ENCODE measurements at regions not wholly inside any gene's neighbourhood (a gene's known extent, or its start where the extent isn't known, plus 50 kb on each side); places are given as distances from the start of the nearest gene placed in this dataset.

- H3K9me3 ChIP-seq = no peaks in the 10 kb centered on the region
- H3K27ac ChIP-seq = no peak overlapping the region
- no peaks in the 10 kb centered on the region for H3K4me1 ChIP-seq
- no peaks in the 10 kb centered on the region for H3K36me3 ChIP-seq
- no peak for TF ChIP-seq CTCF (IDR thresholded peaks at IDR 0.05)
- no peak for TF ChIP-seq POLR2A (IDR thresholded peaks at IDR 0.05)
- no peaks in the 10 kb centered on the region for H3K27me3 ChIP-seq
- WGBS, 2 donors = 33 to 50% methylated on average over 1 of the region's 1 CpG
- DNase-seq = no peak
- intact Hi-C loops (cut with DNase I) = no loop called here
- no peak overlapping the region for H3K4me3 ChIP-seq
Observed at GRCh38 chr2:41123341-41123740, 671.5 kb upstream of the SLC8A1 start.

- intact Hi-C loops (cut with DNase I) = no loop called here
- no peaks in the 10 kb centered on the region for H3K9me3 ChIP-seq
- H3K27me3 ChIP-seq = no peaks in the 10 kb centered on the region
- no peak for DNase-seq
- H3K4me3 ChIP-seq = no peak overlapping the region
- H3K4me1 ChIP-seq = no peaks in the 10 kb centered on the region
- no peak overlapping the region for H3K27ac ChIP-seq
- H3K36me3 ChIP-seq = no peaks in the 10 kb centered on the region
- 53 to 66% methylated on average over 3 of the region's 3 CpGs for WGBS, 2 donors
- TF ChIP-seq CTCF (IDR thresholded peaks at IDR 0.05) (no peak), POLR2A (IDR thresholded peaks at IDR 0.05) (no peak)
Observed at GRCh38 chr2:41127351-41127750, 675.5 kb upstream of the SLC8A1 start.

GRCh38 chr2:41129988-41130387, 678.1 kb upstream of the SLC8A1 start:
- intact Hi-C loops (cut with DNase I) = no loop called here
- no peaks in the 10 kb centered on the region for H3K4me1 ChIP-seq
- WGBS, 2 donors = 26 to 42% methylated on average over 3 of the region's 3 CpGs

GRCh38 chr2:41137031-41137430, 685.1 kb upstream of the SLC8A1 start:
- Histone ChIP-seq H3K27ac (no peak overlapping the region), H3K4me3 (no peak overlapping the region), H3K4me1 (no peaks in the 10 kb centered on the region), H3K36me3 (no peaks in the 10 kb centered on the region), H3K9me3 (no peaks in the 10 kb centered on the region), H3K27me3 (no peaks in the 10 kb centered on the region)
- TF ChIP-seq CTCF (IDR thresholded peaks at IDR 0.05) (no peak), POLR2A (IDR thresholded peaks at IDR 0.05) (no peak)
- no peak for DNase-seq
- intact Hi-C loops (cut with DNase I) = no loop called here
- WGBS, 2 donors = 12 to 30% methylated on average over 1 of the region's 1 CpG

More at GRCh38 chr2:41129988-41130387, 678.1 kb upstream of the SLC8A1 start:
- no peak overlapping the region for H3K4me3 ChIP-seq
- H3K36me3 ChIP-seq = no peaks in the 10 kb centered on the region
- DNase-seq = no peak
- H3K27me3 ChIP-seq = no peaks in the 10 kb centered on the region
- no peak overlapping the region for H3K27ac ChIP-seq
- TF ChIP-seq CTCF (IDR thresholded peaks at IDR 0.05) (no peak), POLR2A (IDR thresholded peaks at IDR 0.05) (no peak)
- H3K9me3 ChIP-seq = no peaks in the 10 kb centered on the region

GRCh38 chr2:41141146-41141791, 689.4 kb upstream of the SLC8A1 start:
- no peaks in the 10 kb centered on the region for H3K4me1 ChIP-seq
- H3K9me3 ChIP-seq = no peaks in the 10 kb centered on the region
- intact Hi-C loops (cut with DNase I) = no loop called here
- no peaks in the 10 kb centered on the region for H3K36me3 ChIP-seq
- DNase-seq = no peak
- H3K27me3 ChIP-seq = no peaks in the 10 kb centered on the region
- 86 to 95% methylated on average over 5 of the region's 5 CpGs for WGBS, 2 donors
- no peak for TF ChIP-seq POLR2A (IDR thresholded peaks at IDR 0.05)
- TF ChIP-seq CTCF (IDR thresholded peaks at IDR 0.05) = no peak
- no peak overlapping the region for H3K27ac ChIP-seq
- H3K4me3 ChIP-seq = no peak overlapping the region

Measured in esophagus squamous epithelium (tissue), 5 donors.